Epithelial cell of proximal tubule (primary cell): ENCODE measurements at regions not wholly inside any gene's neighbourhood (a gene's known extent, or its start where the extent isn't known, plus 50 kb on each side); places are given as distances from the start of the nearest gene placed in this dataset.
"Not testable (repeated sequence)": the region's sequence is repeated elsewhere in the genome, so short reads cannot be mapped to it uniquely, and the experiment has no call there.

Experiments
- DNase-seq: peaks from one replicate; pipeline ENCODE4 v3.0.0-alpha.2; 2011; ENCODE audit warnings: low read depth
- H3K4me3 ChIP-seq: 2 replicates; pipeline ENCODE4 v1.5.1; 2011; ENCODE audit warnings: low read depth, mild to moderate bottlenecking, low read length
- TF ChIP-seq, protein P1 (sequence below): conservative IDR thresholded peaks from 2 replicates; pipeline ENCODE4 v1.5.1; 2012; ENCODE audit warnings: low read depth, mild to moderate bottlenecking, low read length

DNA sequence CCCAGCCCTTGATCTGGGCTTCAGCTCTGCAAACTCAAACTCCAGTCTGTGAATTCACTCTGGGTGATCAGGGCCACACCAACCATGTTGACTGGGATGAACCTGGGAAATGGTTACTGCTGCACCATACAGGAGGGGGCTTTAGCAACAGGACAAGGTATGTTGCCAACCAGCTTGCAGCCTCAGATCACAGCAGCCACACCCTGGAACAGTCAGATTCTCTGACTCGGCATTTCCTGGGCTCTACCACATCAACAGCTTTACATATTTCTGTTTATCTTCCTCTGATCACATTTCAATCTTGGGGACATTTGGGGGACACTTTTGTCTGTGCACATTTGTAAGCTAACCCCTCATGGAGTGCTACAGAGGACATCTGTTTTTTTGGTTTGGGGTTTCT, 267.0 kb upstream of the NCAM1 start:
- no peak overlapping the region for H3K4me3 ChIP-seq
- TF ChIP-seq, protein P1, sequence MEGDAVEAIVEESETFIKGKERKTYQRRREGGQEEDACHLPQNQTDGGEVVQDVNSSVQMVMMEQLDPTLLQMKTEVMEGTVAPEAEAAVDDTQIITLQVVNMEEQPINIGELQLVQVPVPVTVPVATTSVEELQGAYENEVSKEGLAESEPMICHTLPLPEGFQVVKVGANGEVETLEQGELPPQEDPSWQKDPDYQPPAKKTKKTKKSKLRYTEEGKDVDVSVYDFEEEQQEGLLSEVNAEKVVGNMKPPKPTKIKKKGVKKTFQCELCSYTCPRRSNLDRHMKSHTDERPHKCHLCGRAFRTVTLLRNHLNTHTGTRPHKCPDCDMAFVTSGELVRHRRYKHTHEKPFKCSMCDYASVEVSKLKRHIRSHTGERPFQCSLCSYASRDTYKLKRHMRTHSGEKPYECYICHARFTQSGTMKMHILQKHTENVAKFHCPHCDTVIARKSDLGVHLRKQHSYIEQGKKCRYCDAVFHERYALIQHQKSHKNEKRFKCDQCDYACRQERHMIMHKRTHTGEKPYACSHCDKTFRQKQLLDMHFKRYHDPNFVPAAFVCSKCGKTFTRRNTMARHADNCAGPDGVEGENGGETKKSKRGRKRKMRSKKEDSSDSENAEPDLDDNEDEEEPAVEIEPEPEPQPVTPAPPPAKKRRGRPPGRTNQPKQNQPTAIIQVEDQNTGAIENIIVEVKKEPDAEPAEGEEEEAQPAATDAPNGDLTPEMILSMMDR = no peak
- no peak for DNase-seq

DNA sequence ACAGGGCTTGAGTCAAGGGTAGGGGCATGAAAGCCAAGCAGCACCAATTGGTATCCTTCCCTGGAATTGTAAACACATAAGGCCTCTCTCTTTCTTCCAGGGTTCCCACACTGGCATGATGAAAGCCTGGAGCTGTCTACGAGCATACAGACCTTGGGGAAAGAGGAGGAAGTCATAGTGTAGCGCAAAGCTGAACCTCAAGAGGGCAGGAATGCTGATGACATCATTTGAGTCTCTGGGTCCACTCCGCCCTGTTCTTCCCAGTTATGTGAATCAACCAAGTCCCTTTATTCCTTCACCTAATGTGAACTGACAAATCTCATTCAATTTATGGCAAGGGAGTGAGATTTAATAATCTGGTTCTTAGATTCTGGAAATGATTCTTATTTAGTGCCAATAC, 266.4 kb upstream of the NCAM1 start:
- no peak for DNase-seq
- H3K4me3 ChIP-seq = no peak overlapping the region
- TF ChIP-seq, protein P1 = no peak

DNA sequence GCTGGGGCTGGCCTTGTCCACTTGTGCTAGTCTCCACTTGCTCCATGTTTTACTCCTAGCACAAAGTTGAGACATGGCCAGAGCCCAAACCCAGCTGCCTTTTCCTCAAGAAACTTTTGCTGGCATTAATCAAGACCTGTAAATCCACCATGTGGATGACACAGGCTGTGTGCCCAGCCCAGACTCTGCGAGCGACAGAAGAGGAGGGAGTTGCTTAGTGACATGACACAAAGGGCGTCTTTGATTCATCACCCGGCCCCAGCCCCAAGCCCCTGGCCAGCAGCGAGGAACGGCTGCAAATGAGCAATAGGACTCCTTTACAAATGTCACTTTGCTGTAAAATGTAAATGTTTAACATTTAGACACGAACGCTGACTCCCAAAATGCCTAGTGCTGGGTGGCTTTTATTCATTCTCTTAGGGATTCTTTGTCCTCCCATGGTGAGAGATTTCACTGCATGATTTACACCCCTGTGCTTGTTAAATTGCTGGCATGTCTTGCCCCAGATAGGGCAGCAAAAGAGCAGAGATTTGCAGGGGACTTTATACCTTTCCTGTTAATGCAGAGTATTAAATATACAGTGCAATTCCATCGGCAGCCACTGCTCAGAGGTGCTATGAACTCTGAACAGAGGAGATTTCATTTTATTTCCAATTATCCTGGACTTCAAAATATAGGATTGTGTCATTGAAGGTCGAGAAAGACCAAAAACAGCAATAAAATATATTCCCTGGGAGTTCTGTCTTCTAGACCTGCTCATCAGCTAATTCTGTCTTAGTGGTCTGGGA, 263.6 kb upstream of the NCAM1 start:
- TF ChIP-seq, protein P1 = no peak
- no peak overlapping the region for H3K4me3 ChIP-seq

DNA sequence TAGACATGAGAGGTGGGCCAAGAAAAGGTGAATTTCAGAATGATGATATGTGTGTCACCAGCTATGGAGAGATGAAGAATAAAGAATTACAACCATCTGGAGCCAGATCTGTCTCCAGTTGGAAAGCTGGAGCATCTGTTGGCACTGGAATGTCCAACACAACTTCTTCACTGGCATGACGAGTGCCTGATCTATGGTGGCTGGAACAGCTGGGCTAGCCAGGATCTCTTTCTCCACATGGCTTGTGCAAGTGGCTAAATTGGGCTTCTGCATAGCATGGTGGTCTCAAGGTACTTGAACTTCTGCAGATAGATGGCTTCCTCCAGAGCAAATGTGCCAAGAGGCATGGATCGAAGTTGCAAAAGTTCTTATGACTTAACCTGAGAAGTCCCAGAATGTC, 256.1 kb upstream of the NCAM1 start:
- no peak overlapping the region for H3K4me3 ChIP-seq
- TF ChIP-seq, protein P1 = no peak
- no peak for DNase-seq

More for the DNA sequence above, 263.6 kb upstream of the NCAM1 start:
- DNase-seq = no peak

DNA sequence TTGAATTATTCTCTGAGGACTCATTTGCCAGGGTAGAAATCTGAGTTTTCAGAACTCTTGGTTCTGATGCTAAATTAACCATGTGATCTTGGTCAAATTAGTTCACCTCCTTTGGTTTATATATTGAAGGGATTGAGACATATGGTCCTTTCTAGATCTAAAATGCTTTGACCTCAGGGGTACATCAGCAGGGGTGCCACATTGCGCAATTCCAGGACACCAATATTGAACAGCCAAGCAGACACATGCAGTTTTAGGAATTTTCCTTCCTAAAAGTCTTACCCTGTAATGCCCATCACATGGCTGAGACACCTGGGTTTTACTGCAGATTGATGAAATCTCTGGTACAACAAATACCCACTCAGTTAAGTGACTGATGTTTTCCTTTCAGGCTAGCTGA, 254.4 kb upstream of the NCAM1 start:
- TF ChIP-seq, protein P1 = no peak
- no peak for DNase-seq
- no peak overlapping the region for H3K4me3 ChIP-seq

DNA sequence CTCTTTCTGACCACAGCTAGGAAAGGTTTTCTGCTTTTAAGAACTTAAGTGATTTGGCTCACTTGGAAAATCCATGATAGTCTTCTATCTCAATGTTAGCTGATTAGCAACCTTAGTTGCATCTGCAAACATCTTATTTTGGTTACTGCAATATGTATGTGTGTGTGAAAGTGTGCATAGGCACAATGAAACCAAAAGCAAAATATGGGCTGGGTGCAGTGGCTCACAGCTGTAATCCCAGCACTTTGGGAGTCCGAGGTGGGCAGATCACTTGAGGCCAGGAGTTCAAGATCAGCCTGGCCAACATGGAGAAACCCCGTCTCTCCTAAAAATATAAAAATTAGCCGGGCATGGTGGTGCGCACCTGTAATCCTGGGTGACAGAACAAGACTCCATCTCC, 246.9 kb upstream of the NCAM1 start:
- not testable (repeated sequence) for H3K4me3 ChIP-seq, DNase-seq

DNA sequence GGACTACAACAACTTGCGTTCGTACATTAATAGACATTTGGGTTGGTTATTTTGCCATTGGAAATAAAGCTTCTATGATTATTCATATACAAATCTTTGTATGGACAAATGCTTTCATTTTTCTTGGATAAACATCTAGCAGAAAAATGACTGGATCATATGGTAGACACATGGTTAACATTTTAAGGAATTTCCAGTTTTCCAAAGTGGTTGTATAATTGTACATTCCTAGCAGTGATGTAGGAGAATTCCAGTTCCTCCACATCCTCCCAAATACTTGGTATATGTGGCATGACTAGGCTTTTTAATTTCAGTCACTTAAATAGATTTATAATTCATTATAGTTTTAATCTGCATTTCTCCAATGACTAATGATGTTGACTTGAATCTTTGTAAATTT, 246.2 kb upstream of the NCAM1 start:
- DNase-seq = no peak
- no peak overlapping the region for H3K4me3 ChIP-seq
- TF ChIP-seq, protein P1 = no peak
